K562 (cell line): ENCODE measurements at regions not wholly inside any gene's neighbourhood (a gene's known extent, or its start where the extent isn't known, plus 50 kb on each side); places are given as distances from the start of the nearest gene placed in this dataset.

Experiments
- ATAC-seq: fragments of 200-7000 bp; cut with Tn5 transposase; 3 replicates; pipeline ENCODE4 v1.9.1; 2020; ENCODE audit warnings: moderate library complexity
- BruUV-seq: library from RNA; stranded (reverse); fragments of 400-500 nt; replicated peaks from 2 replicates; lab custom pipeline; 2021; lab: Mats Ljungman, UMichigan
- CTCF ChIA-PET: fragments of 300-600 bp; formaldehyde crosslinking; extraction: SDS; loops from one replicate; lab custom pipeline; 2021; ENCODE audit warnings: low intra/inter-chr PET ratio; lab: Yijun Ruan, JAX
- POLR2A ChIA-PET: fragments of 300-600, 350-650 bp; sonication (Branson Sonifier 250); formaldehyde crosslinking; extraction: SDS; loops from one replicate; lab custom pipeline; 2021; ENCODE audit warnings: antibody characterized with exemption, inconsistent platforms; lab: Yijun Ruan, JAX
- DNase-seq, 4 experiments: peaks; one replicate each; pipeline versions ENCODE4 v3.0.0 to v3.0.0-alpha.2; 2011 to 2018; ENCODE audit warnings: low spot score in 3 of 4, mixed read lengths in 3 of 4; ENCODE audit errors: extremely low read depth in 1 of 4
- FAIRE-seq: peaks from 2 replicates; lab custom pipeline; 2011; peaks lifted over from hg19 to GRCh38; lab: Jason Lieb, UNC
- H2AFZ ChIP-seq: 2 replicates; pipeline ENCODE4 v1.6.0; 2011; ENCODE audit warnings: low read depth, low read length, control low read depth, inconsistent platforms
- H3K27ac ChIP-seq: fragments of 200-600 bp; 3 replicates; pipeline ENCODE4 v1.8.0; 2011; ENCODE audit warnings: low read depth, mild to moderate bottlenecking, control low read depth, inconsistent platforms, low read length, moderate library complexity, mixed read lengths; ENCODE audit errors: extremely low read depth
- H3K27me3 ChIP-seq, 2 experiments: fragments of 300-600 bp in 1 of 2; 2 replicates in 1 of 2; 3 replicates in 1 of 2; pipeline versions ENCODE4 v1.6.0 to v1.8.0; 2011; ENCODE audit warnings: inconsistent platforms in 2 of 2, low read length in 2 of 2, mild to moderate bottlenecking in 1 of 2, mixed read lengths in 1 of 2, moderate library complexity in 1 of 2; ENCODE audit not compliant: control insufficient read depth in 2 of 2, insufficient read depth in 2 of 2
- H3K36me3 ChIP-seq: fragments of 300-600 bp; 3 replicates; pipeline ENCODE4 v1.8.0; 2011; ENCODE audit warnings: mild to moderate bottlenecking, low read length, inconsistent platforms; ENCODE audit not compliant: control insufficient read depth, insufficient read depth
- H3K4me1 ChIP-seq, 2 experiments: fragments of 200-600 bp in 1 of 2; replicated peaks in 1 of 2; 2 replicates in 1 of 2; 3 replicates in 1 of 2; pipeline versions ENCODE4 v1.5.1 to v1.8.0; 2011; ENCODE audit warnings: inconsistent platforms in 2 of 2, low read length in 2 of 2, mild to moderate bottlenecking in 1 of 2, mixed read lengths in 1 of 2, moderate library complexity in 1 of 2; ENCODE audit not compliant: control insufficient read depth in 2 of 2, insufficient read depth in 2 of 2
- H3K4me2 ChIP-seq: 2 replicates; pipeline ENCODE4 v1.6.1; 2011; ENCODE audit warnings: low read length, control low read depth, inconsistent platforms, mixed read lengths; ENCODE audit not compliant: insufficient read depth
- H3K4me3 ChIP-seq: fragments of 200-600 bp; sonication (generic), shearing (Covaris generic); 2 replicates; pipeline ENCODE4 v1.5.1; 2016; ENCODE audit warnings: control low read depth, inconsistent platforms
- H3K79me2 ChIP-seq: fragments of 200-600 bp; 3 replicates; pipeline ENCODE4 v1.8.0; 2011; ENCODE audit warnings: low read length, inconsistent platforms; ENCODE audit not compliant: control insufficient read depth, insufficient read depth
- H3K9ac ChIP-seq, 2 experiments: 2 replicates each; pipeline versions ENCODE4 v1.6.0 to v1.6.1; 2011; ENCODE audit warnings: low read depth in 2 of 2, low read length in 2 of 2, control low read depth in 1 of 2, inconsistent platforms in 1 of 2, mild to moderate bottlenecking in 1 of 2, mixed read lengths in 1 of 2; ENCODE audit not compliant: insufficient read depth in 1 of 2
- H3K9me1 ChIP-seq: one replicate; pipeline ENCODE4 v1.6.0; 2011; ENCODE audit warnings: inconsistent platforms, mild to moderate bottlenecking, low read length, moderate library complexity; ENCODE audit not compliant: control insufficient read depth, insufficient read depth
- H3K9me3 ChIP-seq: replicated peaks from 2 replicates; pipeline ENCODE4 v1.5.1; 2011; ENCODE audit warnings: low read depth, low read length, inconsistent platforms; ENCODE audit not compliant: control insufficient read depth, insufficient read depth
- H4K20me1 ChIP-seq: replicated peaks from 2 replicates; pipeline ENCODE4 v1.6.1; 2011; ENCODE audit warnings: low read length, inconsistent platforms, mixed read lengths; ENCODE audit not compliant: control insufficient read depth, insufficient read depth
- CHD1 ChIP-seq: fragments of 200-600 bp; sonication (generic); IDR thresholded peaks from one replicate; pipeline ENCODE4 v1.6.1; 2012; ENCODE audit warnings: mild to moderate bottlenecking, moderate library complexity, low read length, inconsistent platforms
- HES1 ChIP-seq: fragments of 450-650 bp; IDR thresholded peaks from 2 replicates; pipeline ENCODE4 v1.6.1; 2016; ENCODE audit warnings: low read depth, mild to moderate bottlenecking, moderate library complexity
- MAFG ChIP-seq: fragments of 450-650 bp; conservative IDR thresholded peaks from 2 replicates; pipeline ENCODE4 v1.6.1; 2016; ENCODE audit warnings: missing genetic modification characterization, missing compliant biosample characterization
- MEF2A ChIP-seq: IDR thresholded peaks from 2 replicates; pipeline ENCODE4 v1.6.1; 2011; ENCODE audit warnings: low read depth, mild to moderate bottlenecking, low read length, moderate library complexity; ENCODE audit not compliant: control insufficient read depth
- RBM15 ChIP-seq: fragments of 200-400 bp; formaldehyde crosslinking; IDR thresholded peaks from 2 replicates; pipeline ENCODE4 v1.6.1; 2018; ENCODE audit warnings: mild to moderate bottlenecking, low read length, moderate library complexity; ENCODE audit not compliant: insufficient read depth
- TOE1 ChIP-seq, 2 experiments: fragments of 450-650 bp in 1 of 2; sonication (generic) in 1 of 2; formaldehyde crosslinking in 1 of 2; IDR thresholded peaks; 2 replicates each; pipeline versions ENCODE4 v1.7.1 to v1.8.0; 2016 to 2022; ENCODE audit warnings: borderline replicate concordance in 2 of 2, mild to moderate bottlenecking in 2 of 2, antibody characterized with exemption in 1 of 2, inconsistent platforms in 1 of 2, low read depth in 1 of 2, missing genetic modification reagents in 1 of 2, moderate library complexity in 1 of 2
- ZBTB2 ChIP-seq: fragments of 450-650 bp; IDR thresholded peaks from 2 replicates; pipeline ENCODE4 v1.6.1; 2016; ENCODE audit warnings: antibody characterized with exemption
- ZNF518B ChIP-seq: fragments of 250-450 bp; sonication (Bioruptor Pico); IDR thresholded peaks from 2 replicates; pipeline ENCODE4 v1.5.0; 2021; ENCODE audit warnings: mild to moderate bottlenecking, moderate library complexity
- WGBS: fragments of 100-300 bp; shearing (Covaris generic); methylation state at CpG from one replicate; pipeline ENCODE4 v1.1.6; 2016; ENCODE audit warnings: low coverage, mixed read lengths; ENCODE audit not compliant: insufficient coverage; ENCODE audit errors: missing lambda C conversion rate; 5-methylcytosine and 5-hydroxymethylcytosine counted together
- in situ Hi-C: fragments of 300-500 bp; cut with MboI; formaldehyde crosslinking; loops from 4 replicates; pipeline ENCODE4 v1.15.0; 2018; ENCODE audit warnings: inconsistent platforms, mixed read lengths
- intact Hi-C: fragments of 100-400 bp; cut with micrococcal nuclease; formaldehyde crosslinking; loops from 2 replicates; pipeline ENCODE4 v1.14.2; 2022

GRCh38 chr2:150832686-150833085, 345.2 kb upstream of the RND3 start:
- peaks cover 4% of the 10 kb centered on the region; the same call in 1 of the 2 replicates for H3K9me3 ChIP-seq
- H3K4me1 ChIP-seq, result no peaks in the 10 kb centered on the region
- no peaks in the 10 kb centered on the region for H4K20me1 ChIP-seq
- DNase-seq, result no peak
- WGBS, result 0% methylated on average over 2 of the region's 2 CpGs
- TF ChIP-seq HES1 (no peak), CHD1 (no peak), RBM15 (no peak), MAFG (tag) (no peak), ZBTB2 (no peak), ZNF518B (no peak), TOE1 (IDR thresholded peaks at IDR 0.05; ENCODE audit: borderline replicate concordance) (no peak), TOE1 (CRISPR knock-in tag; IDR thresholded peaks at IDR 0.05; ENCODE audit: borderline replicate concordance, low read depth) (no peak), MEF2A (no peak)
- TF ChIP-seq, all 486 proteins: peak for 0
- Histone ChIP-seq H3K27me3 (no peaks in the 10 kb centered on the region), H3K4me3 (no peak overlapping the region), H3K79me2 (no peaks in the 10 kb centered on the region), H2AFZ (no peak overlapping the region), H3K9ac (no peak overlapping the region), H3K27ac (no peak overlapping the region), H3K4me2 (no peak overlapping the region), H3K36me3 (no peaks in the 10 kb centered on the region), H3K9me1 (no peaks in the 10 kb centered on the region)
- no TSS peak for BruUV-seq
- ATAC-seq (no peak), FAIRE-seq (no peak)
- ChIA-PET POLR2A (no interaction called here), CTCF (no interaction called here)
- intact Hi-C loops, result no loop called here
- in situ Hi-C loops, result no loop called here
